Upper lobe of left lung (tissue), 4 donors: ENCODE measurements at regions not wholly inside any gene's neighbourhood (a gene's known extent, or its start where the extent isn't known, plus 50 kb on each side); places are given as distances from the start of the nearest gene placed in this dataset.

ENCODE experiments used
- POLR2A ChIP-seq, 4 donors: fragments of 450-650 bp; IDR thresholded peaks; one replicate each; pipeline ENCODE4 v1.5.1; 2016 to 2017; ENCODE audit warnings: antibody characterized with exemption in 4 of 4, mild to moderate bottlenecking in 2 of 4
- TF ChIP-seq, protein P1 (sequence below), 6 experiments: fragments of 450-650 bp in 4 of 6; fragments of 200-600 bp in 2 of 6; sonication (generic) in 2 of 6; IDR thresholded peaks; one replicate each; pipeline ENCODE4 v1.5.1; 2016 to 2019; ENCODE audit warnings: antibody characterized with exemption in 6 of 6

DNA sequence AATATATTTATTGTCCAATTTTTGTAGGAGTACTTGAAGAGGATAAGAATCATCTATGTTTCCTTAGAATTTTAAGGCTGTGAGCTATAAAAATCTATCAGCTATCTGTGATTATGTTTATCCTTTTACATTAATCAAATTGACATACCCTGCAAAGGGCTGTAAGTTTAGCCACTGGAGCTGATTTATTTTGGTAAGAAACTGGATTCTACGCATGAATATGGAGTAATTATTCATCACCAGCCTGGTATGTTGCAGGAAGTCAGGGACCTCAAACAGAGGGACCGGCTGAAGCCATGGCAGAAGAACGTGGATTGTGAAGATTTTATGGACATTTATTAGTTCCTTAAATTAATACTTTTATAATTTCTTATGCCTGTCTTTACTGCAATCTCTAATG, 696.9 kb downstream of the DNAJB9 start:
- TF ChIP-seq, protein P1, sequence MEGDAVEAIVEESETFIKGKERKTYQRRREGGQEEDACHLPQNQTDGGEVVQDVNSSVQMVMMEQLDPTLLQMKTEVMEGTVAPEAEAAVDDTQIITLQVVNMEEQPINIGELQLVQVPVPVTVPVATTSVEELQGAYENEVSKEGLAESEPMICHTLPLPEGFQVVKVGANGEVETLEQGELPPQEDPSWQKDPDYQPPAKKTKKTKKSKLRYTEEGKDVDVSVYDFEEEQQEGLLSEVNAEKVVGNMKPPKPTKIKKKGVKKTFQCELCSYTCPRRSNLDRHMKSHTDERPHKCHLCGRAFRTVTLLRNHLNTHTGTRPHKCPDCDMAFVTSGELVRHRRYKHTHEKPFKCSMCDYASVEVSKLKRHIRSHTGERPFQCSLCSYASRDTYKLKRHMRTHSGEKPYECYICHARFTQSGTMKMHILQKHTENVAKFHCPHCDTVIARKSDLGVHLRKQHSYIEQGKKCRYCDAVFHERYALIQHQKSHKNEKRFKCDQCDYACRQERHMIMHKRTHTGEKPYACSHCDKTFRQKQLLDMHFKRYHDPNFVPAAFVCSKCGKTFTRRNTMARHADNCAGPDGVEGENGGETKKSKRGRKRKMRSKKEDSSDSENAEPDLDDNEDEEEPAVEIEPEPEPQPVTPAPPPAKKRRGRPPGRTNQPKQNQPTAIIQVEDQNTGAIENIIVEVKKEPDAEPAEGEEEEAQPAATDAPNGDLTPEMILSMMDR (IDR thresholded peaks at IDR 0.05): no peak
- no peak for TF ChIP-seq POLR2A (IDR thresholded peaks at IDR 0.05)
